ENCODE measurements at regions not wholly inside any gene's neighbourhood (a gene's known extent, or its start where the extent isn't known, plus 50 kb on each side); places are given as distances from the start of the nearest gene placed in this dataset.

DNA sequence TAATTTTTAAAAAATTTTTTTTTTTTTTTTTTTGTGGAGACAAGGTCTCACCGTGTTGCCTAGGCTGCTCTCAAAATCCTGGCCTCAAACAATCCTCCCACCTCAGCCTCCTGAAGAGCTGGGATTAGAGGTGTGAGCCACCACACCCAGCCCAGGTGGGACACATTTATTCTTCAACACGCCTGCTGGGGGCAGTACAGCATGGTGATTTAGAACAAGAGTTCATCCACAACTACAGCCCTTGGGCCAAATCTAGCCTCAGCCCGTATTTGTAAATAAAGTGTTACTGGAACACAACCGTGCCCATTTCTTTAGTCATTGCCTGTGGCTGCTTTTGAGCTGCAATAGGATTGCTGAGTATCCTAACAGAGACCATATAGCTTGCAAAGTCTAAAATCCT, 92.8 kb downstream of the KATNIP start:
- Mint-ChIP-seq H3K9me3 (peaks cover 0 to 2% of the 10 kb centered on the region in 2 experiments; a peak in 2 of 5 replicates), H3K27me3 (ENCODE audit: low read depth) (no peaks in the 10 kb centered on the region), H3K27ac (no peak overlapping the region; a peak in 1 of 7 replicates), H3K4me3 (no peak overlapping the region), H3K4me1 (peaks cover 9 to 15% of the 10 kb centered on the region in 2 experiments; a peak in 3 of 4 replicates), H3K36me3 (ENCODE audit: insufficient read depth in 1 of 3, low read depth in 3 of 3) (peaks cover 0 to 3% (median 0%) of the 10 kb centered on the region in 3 experiments; a peak in 1 of 7 replicates)
- Histone ChIP-seq H3K23ac (ENCODE audit: insufficient read length, low read depth, low read length) (no peak overlapping the region), H3K9me3 (ENCODE audit: control insufficient read depth, low read depth, low read length) (no peaks in the 10 kb centered on the region), H4K20me1 (ENCODE audit: control insufficient read depth, insufficient read depth, insufficient read length) (no peaks in the 10 kb centered on the region), H2AFZ (ENCODE audit: low read length) (no peak overlapping the region), H2BK12ac (ENCODE audit: insufficient read length, low read depth, low read length) (no peak overlapping the region), H2BK5ac (ENCODE audit: insufficient read length, low read length) (no peak overlapping the region), H3K79me1 (ENCODE audit: insufficient read depth, low read depth, low read length, poor library complexity, severe bottlenecking) (no peaks in the 10 kb centered on the region), H2BK20ac (ENCODE audit: low read depth, low read length, poor library complexity, severe bottlenecking) (no peak overlapping the region), H3K27ac (ENCODE audit: insufficient read length, low read depth, low read length) (no peak overlapping the region), H2BK15ac (ENCODE audit: low read depth, low read length) (no peak overlapping the region), H3K9ac (ENCODE audit: extremely low read depth, insufficient read length, low read length) (no peak overlapping the region), H4K91ac (ENCODE audit: insufficient read length, low read depth, low read length) (no peak overlapping the region), H3K14ac (ENCODE audit: insufficient read depth, low read length) (no peak overlapping the region), H3K4ac (ENCODE audit: low read depth, low read length) (no peak overlapping the region), H2AK5ac (ENCODE audit: insufficient read length, low read length) (no peak overlapping the region), H3K56ac (ENCODE audit: insufficient read length, low read depth, low read length) (no peak overlapping the region), H4K8ac (replicated peaks; ENCODE audit: insufficient read length, low read depth, low read length) (no peak overlapping the region), H3K23me2 (ENCODE audit: insufficient read length, low read depth, low read length, poor library complexity, severe bottlenecking) (no peaks in the 10 kb centered on the region), H3T11ph (ENCODE audit: low read length) (no peak overlapping the region), H4K5ac (ENCODE audit: insufficient read length, low read depth, low read length) (no peak overlapping the region), H3K18ac (ENCODE audit: insufficient read length, low read depth, low read length) (no peak overlapping the region), H2BK120ac (ENCODE audit: low read depth, low read length, poor library complexity, severe bottlenecking) (no peak overlapping the region), H3K4me2 (ENCODE audit: insufficient read depth, insufficient read length, low read length) (no peak overlapping the region), H3K27me3 (ENCODE audit: insufficient read depth, low read length) (no peaks in the 10 kb centered on the region), H3K4me1 (ENCODE audit: insufficient read depth, low read length) (no peaks in the 10 kb centered on the region), H3K79me2 (ENCODE audit: insufficient read depth, low read length) (no peaks in the 10 kb centered on the region)
- peak; percentile 45 for DNase-seq
- TF ChIP-seq, protein P1, sequence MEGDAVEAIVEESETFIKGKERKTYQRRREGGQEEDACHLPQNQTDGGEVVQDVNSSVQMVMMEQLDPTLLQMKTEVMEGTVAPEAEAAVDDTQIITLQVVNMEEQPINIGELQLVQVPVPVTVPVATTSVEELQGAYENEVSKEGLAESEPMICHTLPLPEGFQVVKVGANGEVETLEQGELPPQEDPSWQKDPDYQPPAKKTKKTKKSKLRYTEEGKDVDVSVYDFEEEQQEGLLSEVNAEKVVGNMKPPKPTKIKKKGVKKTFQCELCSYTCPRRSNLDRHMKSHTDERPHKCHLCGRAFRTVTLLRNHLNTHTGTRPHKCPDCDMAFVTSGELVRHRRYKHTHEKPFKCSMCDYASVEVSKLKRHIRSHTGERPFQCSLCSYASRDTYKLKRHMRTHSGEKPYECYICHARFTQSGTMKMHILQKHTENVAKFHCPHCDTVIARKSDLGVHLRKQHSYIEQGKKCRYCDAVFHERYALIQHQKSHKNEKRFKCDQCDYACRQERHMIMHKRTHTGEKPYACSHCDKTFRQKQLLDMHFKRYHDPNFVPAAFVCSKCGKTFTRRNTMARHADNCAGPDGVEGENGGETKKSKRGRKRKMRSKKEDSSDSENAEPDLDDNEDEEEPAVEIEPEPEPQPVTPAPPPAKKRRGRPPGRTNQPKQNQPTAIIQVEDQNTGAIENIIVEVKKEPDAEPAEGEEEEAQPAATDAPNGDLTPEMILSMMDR (conservative IDR thresholded peaks at IDR 0.05), result peak; percentile 59
- WGBS (ENCODE audit: extremely low coverage, insufficient read length, low lambda C conversion rate), result no CpG with 5 or more reads among the region's 4 CpGs
